ENCODE measurements at regions not wholly inside any gene's neighbourhood (a gene's known extent, or its start where the extent isn't known, plus 50 kb on each side); places are given as distances from the start of the nearest gene placed in this dataset.
"Not testable (repeated sequence)": the region's sequence is repeated elsewhere in the genome, so short reads cannot be mapped to it uniquely, and the experiment has no call there.

GRCh38 chr7:53239151-53239550, 203.7 kb downstream of the POM121L12 start:
- DNase-seq: not testable (repeated sequence)

DNA sequence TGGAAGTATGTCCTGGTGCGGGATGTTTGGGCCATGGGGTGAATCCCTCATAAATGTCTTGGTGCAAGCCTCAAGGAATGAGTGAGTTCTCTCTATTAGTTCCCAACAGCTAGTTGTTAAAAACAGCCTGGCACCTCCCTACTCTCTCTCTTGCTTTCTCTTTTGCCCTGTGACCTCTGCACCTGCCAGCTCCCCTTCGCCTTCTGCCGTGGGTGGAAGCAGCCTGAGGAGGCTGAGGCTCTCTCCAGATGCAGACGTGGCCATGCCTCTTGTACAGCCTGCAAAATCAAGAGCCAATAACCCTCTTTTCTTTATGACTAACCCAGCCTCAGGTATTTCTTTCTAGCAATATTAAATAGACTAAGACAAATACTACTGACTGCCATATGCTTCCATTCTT, 210.3 kb downstream of the POM121L12 start:
- DNase-seq: no peak

DNA sequence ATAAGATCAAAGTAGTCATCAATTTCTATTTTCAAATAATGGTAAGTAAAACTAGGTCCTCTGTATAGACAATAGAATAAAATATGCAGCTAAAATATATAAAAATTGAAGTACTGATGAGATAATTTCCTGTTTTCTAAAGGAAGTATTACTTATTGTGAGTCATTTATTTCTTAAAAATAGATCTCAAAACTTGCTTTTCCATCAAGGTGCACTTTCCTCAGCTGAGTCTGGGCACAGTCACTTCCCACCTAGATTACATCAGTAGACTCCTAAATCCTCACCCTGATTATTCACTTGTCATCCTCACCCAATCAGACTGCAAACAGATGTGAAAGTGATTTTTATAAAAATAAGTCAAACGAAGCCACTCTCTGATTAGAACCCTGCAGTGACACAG, 211.5 kb downstream of the POM121L12 start:
- no peak for DNase-seq

- no peak for DNase-seq
These were observed 217.1 kb downstream of the POM121L12 start for GRCh38 chr7:53252539-53252938.

DNA sequence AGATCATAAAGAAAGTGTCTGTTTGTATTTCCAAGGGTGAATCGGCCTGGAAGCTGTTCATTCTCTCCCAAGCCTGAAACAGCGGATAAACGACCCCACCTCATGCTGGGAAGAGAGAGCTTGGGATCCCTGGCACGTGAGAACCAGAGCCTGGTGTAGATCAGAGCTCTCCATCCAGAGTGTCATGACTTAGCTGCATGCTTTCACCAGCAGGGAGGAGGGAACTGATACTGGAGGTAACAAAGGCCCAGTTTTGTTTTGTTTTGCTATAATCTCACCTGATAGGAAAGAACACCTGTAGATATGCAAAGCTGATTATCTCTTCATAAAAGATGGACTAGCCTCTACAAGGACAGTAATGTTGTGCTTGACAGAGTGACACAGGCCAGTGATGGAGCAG, 236.6 kb downstream of the POM121L12 start:
- no peak for DNase-seq

DNA sequence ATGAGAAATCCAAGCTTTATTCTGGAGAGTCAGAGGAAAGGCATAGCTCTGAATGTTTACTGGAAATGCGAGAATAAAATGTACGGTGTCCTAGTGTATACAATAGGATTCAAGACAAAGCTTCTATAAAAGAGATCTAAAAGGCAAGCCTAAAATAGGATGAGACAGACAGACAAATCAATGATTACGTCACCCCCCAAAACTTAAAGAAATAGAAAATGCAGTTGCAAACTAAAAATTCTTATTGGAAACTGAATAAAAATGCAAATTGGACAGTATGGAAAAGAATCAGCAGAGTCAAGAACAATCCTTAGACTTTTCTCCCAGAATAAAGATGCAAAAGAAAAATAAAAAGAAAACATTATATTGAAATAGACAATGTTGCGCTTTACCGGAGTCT, 245.9 kb downstream of the POM121L12 start:
- DNase-seq: no peak

GRCh38 chr7:53292341-53292740, 256.9 kb downstream of the POM121L12 start:
- no peak for DNase-seq

- no peak for DNase-seq
These were observed 267.2 kb downstream of the POM121L12 start for GRCh38 chr7:53302496-53303246.

GRCh38 chr7:53303781-53304180, 268.3 kb downstream of the POM121L12 start:
- DNase-seq: no peak

GRCh38 chr7:53306846-53307245, 271.4 kb downstream of the POM121L12 start:
- DNase-seq: no peak

GRCh38 chr7:53311205-53311604, 275.8 kb downstream of the POM121L12 start:
- no peak for DNase-seq

DNA sequence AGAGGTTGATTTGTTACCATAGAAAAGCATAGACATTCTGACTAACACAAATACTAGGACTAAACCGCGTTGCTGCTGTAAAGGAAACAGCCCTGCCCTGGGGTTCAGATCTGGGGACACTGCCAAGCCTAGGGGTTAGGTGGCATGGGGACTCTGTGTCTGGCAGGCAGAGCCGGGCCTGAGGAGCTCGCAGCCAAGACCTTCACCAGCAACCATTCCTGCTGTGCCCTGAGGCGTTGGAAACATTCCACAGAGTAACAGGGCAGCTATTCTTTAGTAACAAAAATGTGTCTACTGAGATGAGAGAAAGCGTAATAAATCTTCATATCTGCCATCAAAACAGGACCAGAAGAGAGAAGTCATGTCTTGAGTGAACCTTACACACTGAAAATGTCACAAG, 280.5 kb downstream of the POM121L12 start:
- no peak for DNase-seq

- DNase-seq: no peak
These were observed 283.1 kb downstream of the POM121L12 start for GRCh38 chr7:53318566-53318965.

DNA sequence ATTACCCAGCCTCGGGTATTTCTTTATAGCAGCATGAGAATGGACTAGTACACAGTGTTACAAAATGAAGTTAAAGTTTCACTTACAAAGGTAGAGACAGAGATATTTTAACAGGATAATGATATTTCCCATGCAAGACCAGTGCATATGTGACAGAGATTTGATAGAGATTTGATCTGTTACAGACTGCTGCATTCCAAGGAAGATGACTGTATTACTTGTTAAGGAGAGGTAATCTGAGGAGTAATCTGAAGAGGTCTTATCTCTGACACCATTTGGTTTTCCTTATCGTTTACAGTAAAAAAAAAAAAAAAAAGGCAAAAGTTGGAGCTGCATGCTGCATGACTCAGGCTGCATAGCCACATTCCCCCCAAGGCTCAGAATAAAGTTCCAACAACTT, 289.6 kb downstream of the POM121L12 start:
- no peak for DNase-seq

DNA sequence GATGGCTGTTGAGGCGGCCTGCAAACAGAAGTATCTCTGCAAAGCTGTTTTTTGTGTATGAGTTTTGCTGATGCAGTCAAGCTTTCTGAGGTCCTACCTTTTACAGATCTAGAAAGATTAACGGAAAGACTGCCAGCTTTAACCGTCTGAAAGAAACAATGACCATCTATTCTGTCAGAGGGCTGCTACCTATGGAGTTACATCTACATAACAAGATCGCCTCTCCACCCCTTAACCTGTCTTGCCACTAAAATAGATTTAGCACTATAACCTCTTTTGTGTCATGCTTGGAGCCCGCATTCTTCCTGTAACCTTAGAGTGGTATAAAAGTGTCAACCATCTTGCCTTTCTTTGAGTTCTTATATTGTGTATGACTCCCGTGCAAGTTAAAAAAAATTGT, 291.2 kb downstream of the POM121L12 start:
- no peak for DNase-seq

DNA sequence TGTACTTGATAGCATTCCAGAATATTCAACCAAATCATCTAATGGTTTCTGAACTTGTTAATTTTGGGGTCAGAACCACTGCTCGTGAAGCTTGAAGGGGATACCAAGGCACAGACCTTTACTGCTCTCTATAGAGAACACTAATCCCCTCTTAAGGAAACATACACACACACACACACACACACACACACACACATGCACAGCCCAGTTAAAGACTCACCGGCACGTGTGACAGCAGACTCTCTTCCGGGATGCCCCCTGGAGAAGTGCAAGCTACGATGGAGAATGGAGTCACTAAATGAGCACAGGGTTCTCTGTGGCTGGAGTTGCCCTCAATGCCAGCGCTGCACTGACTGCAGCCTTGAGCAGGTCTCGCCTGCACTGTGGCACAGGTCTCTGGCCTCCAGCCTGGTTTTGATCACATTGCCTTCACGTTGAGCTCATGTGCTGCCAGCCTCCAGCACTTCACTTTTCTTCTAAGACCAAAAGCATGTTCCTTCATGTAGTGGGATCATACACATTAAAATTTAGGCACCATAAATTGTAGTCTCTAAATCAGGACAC, 300.8 kb downstream of the POM121L12 start:
- DNase-seq: no peak

GRCh38 chr7:53340220-53340619, 304.8 kb downstream of the POM121L12 start:
- no peak for DNase-seq

DNA sequence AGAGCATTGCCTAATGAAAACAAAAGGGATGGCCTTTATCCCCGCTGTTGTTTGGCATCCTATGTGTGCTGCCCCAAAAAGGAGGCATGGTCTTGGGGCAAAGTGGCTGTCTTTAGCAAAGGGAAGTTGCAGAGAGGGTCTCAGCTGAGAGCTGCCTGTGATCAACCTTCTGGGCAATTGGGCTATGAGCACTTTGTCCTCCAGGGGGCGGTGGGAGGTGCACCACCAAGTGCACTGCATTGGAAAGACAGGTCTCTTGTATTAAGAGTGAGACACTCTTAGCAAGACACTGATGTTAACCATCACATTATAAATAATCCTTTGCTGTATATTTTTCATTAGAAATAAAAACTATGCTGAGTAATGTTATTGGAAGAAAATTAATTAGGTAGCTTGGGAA, 314.8 kb downstream of the POM121L12 start:
- peak; percentile 1 to 14 for DNase-seq

DNA sequence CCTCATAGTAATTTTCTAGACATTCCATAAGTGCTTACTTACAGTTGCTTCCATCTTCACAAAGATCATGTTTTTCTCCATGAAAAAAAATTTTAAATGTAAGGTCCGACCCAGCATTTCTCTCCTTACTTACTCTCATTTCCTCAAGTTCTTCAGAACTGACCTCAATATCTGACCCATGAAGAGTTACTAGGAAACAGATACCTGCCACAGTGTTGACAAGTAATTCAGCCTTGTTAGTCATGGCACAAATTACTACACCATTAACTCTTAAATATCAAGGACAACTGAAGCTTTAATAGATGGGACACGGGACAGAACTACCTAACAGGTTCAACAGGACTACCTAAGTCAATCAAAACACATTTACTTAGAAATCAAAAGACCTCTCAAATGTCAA, 316.2 kb downstream of the POM121L12 start:
- DNase-seq: no peak

- no peak for DNase-seq
These were observed 322.8 kb downstream of the POM121L12 start for GRCh38 chr7:53358269-53358668.

DNA sequence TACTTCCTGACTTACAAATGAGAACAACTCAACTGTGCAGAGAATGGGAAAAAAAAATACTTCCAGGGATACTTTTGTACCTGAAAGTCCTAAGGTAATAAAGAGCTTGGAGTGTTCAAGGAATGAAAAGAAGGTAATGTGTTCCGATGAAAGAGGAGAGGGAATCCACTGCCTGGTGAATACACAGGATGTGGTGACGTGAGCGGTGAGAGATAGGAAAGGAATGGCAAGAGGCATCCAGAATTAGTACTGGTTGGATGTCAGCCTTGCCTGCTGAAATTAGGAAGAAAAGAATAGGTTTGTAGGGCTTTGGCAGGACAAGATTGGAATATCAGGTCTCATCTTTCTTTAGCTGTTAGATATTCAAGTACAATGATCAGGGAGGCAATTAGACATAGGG, 347.7 kb downstream of the POM121L12 start:
- DNase-seq: no peak

DNA sequence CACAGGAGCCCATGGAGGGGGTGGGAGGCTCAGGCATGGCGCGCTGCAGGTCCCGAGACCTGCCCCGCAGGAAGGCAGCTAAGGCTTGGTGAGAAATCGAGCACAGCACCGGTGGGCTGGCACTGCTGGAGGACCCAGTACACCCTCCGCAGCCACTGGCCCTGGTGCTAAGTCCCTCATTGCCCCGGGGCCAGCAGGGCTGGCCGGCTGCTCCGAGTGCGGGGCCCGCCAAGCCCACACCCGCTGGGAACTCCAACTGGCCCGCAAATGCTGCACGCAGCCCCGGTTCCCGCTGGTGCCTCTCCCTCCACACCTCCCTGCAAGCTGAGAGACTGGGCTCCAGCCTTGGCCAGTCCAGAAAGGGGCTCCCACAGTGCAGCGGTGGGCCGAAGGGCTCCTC, 349.8 kb downstream of the POM121L12 start:
- not testable (repeated sequence) for DNase-seq

GRCh38 chr7:53387515-53387914, 352.1 kb downstream of the POM121L12 start:
- DNase-seq: no peak

DNA sequence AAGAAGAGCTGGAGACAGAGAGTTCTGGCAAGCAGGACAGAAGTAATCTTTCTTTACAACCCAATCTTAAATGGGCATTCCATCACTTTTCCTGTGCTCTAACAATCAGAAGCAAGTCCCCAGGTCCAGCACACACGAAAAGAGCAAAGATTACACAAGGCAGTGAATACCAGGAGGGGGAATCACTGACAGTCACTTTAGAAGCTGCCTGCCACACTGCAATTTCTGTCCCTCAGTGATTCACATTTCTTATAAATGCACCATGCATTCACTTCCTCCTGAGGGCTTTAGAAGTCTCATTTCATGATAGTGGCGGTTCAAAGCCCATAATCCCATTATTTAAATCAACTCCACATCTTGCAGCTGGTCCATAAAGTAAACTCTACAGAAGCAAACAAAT, 362.5 kb downstream of the POM121L12 start:
- no peak for DNase-seq

GRCh38 chr7:53398566-53398965, 363.1 kb downstream of the POM121L12 start:
- no peak for DNase-seq
